Activated CD8-positive, alpha-beta memory T cell treated with anti-CD3 and anti-CD28 coated beads for 24 hours (primary cell): ENCODE measurements at regions not wholly inside any gene's neighbourhood (a gene's known extent, or its start where the extent isn't known, plus 50 kb on each side); places are given as distances from the start of the nearest gene placed in this dataset.

Experiments
- DNase-seq: peaks from one replicate; pipeline ENCODE4 v3.0.0-alpha.2; 2020

- no peak for DNase-seq
Observed at GRCh38 chr14:56512521-56512920, 67.1 kb upstream of the TMEM260 start.

- DNase-seq = no peak
Observed at GRCh38 chr14:56514663-56515371, 64.8 kb upstream of the TMEM260 start.

- DNase-seq = no peak
Observed at GRCh38 chr14:56515739-56516138, 63.9 kb upstream of the TMEM260 start.

GRCh38 chr14:56522403-56522802 lies 57.2 kb upstream of the TMEM260 start:
- no peak for DNase-seq

GRCh38 chr14:56524971-56525677 lies 54.5 kb upstream of the TMEM260 start:
- no peak for DNase-seq

GRCh38 chr14:56528927-56529326 lies 50.7 kb upstream of the TMEM260 start:
- no peak for DNase-seq
